ENCODE measurements at regions not wholly inside any gene's neighbourhood (a gene's known extent, or its start where the extent isn't known, plus 50 kb on each side); places are given as distances from the start of the nearest gene placed in this dataset.

DNA sequence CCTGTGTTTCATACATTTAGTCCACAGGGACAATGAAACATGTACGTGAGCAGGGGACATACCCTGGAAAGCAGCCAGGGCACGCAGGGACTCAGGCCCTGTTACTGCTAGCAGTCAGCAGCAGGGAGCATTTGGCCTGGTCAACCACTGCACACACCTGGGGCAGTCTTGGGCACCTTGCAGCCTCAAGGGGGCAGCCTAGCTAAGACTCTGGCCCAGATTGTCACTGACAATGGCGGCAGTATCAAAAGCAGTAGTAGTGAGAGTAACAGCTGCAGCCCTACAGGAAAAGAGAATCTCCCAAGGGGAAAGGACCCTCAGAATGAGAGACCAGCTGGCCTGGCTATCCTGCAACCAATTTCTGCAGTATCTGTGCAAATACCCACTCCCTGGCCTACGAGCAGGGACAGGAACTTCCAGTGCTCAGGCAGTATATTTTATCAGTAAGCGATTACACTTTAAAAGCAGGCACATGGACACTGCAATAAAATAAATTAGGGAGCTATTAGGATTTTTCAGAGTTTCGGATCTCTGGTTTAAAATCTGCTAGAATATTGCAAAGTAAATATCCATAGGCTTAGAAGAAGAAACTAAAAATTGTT is 475.6 kb downstream of the LTN1 start:
- ATAC-seq (ENCODE audit: low read depth), result peak; percentile 95
- ChIA-PET POLR2A (interaction anchor here (0.9 kb wide), 1 partner anchor 40 kb away, joined by 5 read pairs; no protein-coding TSS in a partner anchor), CTCF (interaction anchor here (0.7 to 9.5 kb wide), 5 partner anchors 9 to 422 kb away, joined by 3 to 193 read pairs (median 6); no protein-coding TSS in a partner anchor)
- H3K4me1 Mint-ChIP-seq, result peaks cover 8% of the 10 kb centered on the region
- peaks cover 2% of the 10 kb centered on the region for H3K27me3 Mint-ChIP-seq
- intact Hi-C loops (cut with micrococcal nuclease), result loop anchor here (1.0 to 5.0 kb wide), 4 partner anchors 88 to 1665 kb away; no protein-coding TSS in a partner anchor
- H3K27ac Mint-ChIP-seq, result no peak overlapping the region
- H3K4me3 Mint-ChIP-seq, result no peak overlapping the region
- TF ChIP-seq, protein P1, sequence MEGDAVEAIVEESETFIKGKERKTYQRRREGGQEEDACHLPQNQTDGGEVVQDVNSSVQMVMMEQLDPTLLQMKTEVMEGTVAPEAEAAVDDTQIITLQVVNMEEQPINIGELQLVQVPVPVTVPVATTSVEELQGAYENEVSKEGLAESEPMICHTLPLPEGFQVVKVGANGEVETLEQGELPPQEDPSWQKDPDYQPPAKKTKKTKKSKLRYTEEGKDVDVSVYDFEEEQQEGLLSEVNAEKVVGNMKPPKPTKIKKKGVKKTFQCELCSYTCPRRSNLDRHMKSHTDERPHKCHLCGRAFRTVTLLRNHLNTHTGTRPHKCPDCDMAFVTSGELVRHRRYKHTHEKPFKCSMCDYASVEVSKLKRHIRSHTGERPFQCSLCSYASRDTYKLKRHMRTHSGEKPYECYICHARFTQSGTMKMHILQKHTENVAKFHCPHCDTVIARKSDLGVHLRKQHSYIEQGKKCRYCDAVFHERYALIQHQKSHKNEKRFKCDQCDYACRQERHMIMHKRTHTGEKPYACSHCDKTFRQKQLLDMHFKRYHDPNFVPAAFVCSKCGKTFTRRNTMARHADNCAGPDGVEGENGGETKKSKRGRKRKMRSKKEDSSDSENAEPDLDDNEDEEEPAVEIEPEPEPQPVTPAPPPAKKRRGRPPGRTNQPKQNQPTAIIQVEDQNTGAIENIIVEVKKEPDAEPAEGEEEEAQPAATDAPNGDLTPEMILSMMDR (IDR thresholded peaks at IDR 0.05), result no peak
- H3K9me3 Mint-ChIP-seq, result no peaks in the 10 kb centered on the region
- peak; percentile 25 for DNase-seq
- H3K36me3 Mint-ChIP-seq (ENCODE audit: low read depth), result no peaks in the 10 kb centered on the region

DNA sequence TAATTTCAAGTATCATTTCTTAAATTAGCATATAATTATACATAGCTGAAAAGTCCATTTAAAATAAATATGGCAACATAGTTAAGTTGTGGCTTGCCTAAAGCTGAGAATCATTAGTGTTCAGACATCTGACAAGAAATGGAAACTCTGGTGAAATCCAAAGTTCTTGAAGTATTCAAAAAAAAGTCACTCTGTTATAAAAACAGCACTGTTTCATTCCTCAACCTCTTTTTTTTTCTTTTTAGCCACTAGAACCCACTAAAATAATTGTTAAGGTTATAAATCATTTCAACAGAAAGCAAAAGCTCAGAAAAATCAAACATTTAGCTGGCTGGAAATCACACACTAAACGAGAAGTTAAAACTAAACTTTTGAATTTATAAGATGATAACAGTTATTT is 476.7 kb downstream of the LTN1 start:
- ChIA-PET POLR2A (interaction anchor here (0.9 kb wide), 1 partner anchor 39 kb away, joined by 5 read pairs; no protein-coding TSS in a partner anchor), CTCF (interaction anchor here (0.7 to 9.5 kb wide), 4 partner anchors 10 to 756 kb away, joined by 4 to 193 read pairs (median 10); no protein-coding TSS in a partner anchor)
- no peaks in the 10 kb centered on the region for H3K9me3 Mint-ChIP-seq
- H3K27ac Mint-ChIP-seq, result no peak overlapping the region
- H3K4me1 Mint-ChIP-seq, result peaks cover 8% of the 10 kb centered on the region
- H3K27me3 Mint-ChIP-seq, result peaks cover 3% of the 10 kb centered on the region
- H3K36me3 Mint-ChIP-seq (ENCODE audit: low read depth), result no peaks in the 10 kb centered on the region
- H3K4me3 Mint-ChIP-seq, result no peak overlapping the region
- TF ChIP-seq, protein P1 (IDR thresholded peaks at IDR 0.05), result no peak
- intact Hi-C loops (cut with micrococcal nuclease), result loop anchor here (2.0 to 5.0 kb wide), 2 partner anchors 89 to 1664 kb away; no protein-coding TSS in a partner anchor
- DNase-seq, result no peak
- ATAC-seq (ENCODE audit: low read depth), result no peak

DNA sequence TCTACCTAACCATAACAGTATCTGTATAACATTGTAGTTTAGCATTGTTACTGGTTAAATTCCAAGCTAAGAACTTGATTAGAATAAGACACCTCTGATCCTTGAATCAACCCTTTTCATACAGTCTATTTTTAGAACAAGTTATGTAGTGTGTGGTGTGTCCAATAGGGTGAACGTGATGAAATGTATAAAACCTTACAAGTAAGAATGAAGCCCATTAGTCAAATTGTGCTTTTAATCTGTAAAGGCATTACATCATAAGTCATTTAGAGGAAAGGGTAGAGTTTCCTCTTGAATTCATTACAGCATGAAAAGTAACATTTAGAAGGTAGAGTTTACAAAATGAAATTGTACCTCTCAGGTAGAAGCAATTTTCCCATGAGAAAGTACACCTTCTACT is 479.2 kb downstream of the LTN1 start:
- no peak overlapping the region for H3K27ac Mint-ChIP-seq
- TF ChIP-seq, protein P1 (IDR thresholded peaks at IDR 0.05), result no peak
- intact Hi-C loops (cut with micrococcal nuclease), result no loop called here
- DNase-seq (no peak), ATAC-seq (ENCODE audit: low read depth) (no peak)
- no peak overlapping the region for H3K4me3 Mint-ChIP-seq
- peaks cover 8% of the 10 kb centered on the region for H3K4me1 Mint-ChIP-seq
- ChIA-PET POLR2A (no interaction called here), CTCF (interaction anchor here (9.5 kb wide), 1 partner anchor 231 kb away, joined by 193 read pairs; no protein-coding TSS in a partner anchor)
- peaks cover 4% of the 10 kb centered on the region for H3K27me3 Mint-ChIP-seq
- H3K36me3 Mint-ChIP-seq (ENCODE audit: low read depth), result no peaks in the 10 kb centered on the region
- no peaks in the 10 kb centered on the region for H3K9me3 Mint-ChIP-seq

DNA sequence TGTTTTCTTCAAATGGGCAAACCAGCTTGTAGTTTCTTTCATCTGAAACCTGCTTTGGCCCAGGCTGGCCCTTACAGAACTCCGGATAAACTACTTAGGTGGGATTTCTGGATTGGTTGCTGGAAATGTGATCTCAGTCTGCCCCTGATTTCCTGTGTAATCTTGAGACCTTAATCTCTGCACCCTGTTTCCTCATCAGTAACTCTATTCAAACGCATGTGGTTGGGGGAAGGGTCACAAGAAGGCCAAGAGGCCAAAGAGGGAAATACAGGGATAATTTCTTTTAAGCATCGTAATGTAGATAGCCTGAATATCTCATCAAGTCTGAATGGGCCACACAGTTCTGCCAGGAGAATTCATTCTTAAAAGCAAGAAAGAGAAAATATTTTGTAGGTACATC is 483.6 kb downstream of the LTN1 start:
- TF ChIP-seq, protein P1 (IDR thresholded peaks at IDR 0.05), result no peak
- DNase-seq, result no peak
- Mint-ChIP-seq H3K4me1 (no peaks in the 10 kb centered on the region), H3K27ac (no peak overlapping the region), H3K9me3 (peaks cover 7% of the 10 kb centered on the region), H3K36me3 (ENCODE audit: low read depth) (no peaks in the 10 kb centered on the region), H3K4me3 (no peak overlapping the region), H3K27me3 (peaks cover 4% of the 10 kb centered on the region)
- ChIA-PET CTCF (interaction anchor here (2.9 kb wide), 1 partner anchor 236 kb away, joined by 12 read pairs; no protein-coding TSS in a partner anchor), POLR2A (no interaction called here)
- ATAC-seq (ENCODE audit: low read depth), result no peak
- intact Hi-C loops (cut with micrococcal nuclease), result no loop called here

DNA sequence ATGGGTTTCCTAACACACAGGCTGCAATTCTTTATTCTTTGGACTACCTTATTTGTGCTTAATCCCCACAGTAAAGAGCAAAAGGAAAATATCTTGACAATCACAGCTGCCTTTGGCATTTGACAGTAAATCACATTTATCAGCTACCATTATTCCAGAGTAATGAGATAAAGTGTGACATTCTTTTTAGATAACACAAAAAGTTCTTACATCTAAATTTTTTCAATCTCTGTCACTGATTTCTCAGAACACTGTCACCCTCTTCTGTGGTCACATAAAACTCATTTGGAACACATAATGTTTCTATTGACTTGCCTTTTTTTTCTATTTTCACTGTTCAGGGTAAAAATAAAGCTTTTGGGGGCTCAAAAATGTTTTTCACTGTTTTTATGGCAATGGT is 484.6 kb downstream of the LTN1 start:
- ATAC-seq (ENCODE audit: low read depth) (no peak), DNase-seq (no peak)
- TF ChIP-seq, protein P1 (IDR thresholded peaks at IDR 0.05), result no peak
- Mint-ChIP-seq H3K4me1 (no peaks in the 10 kb centered on the region), H3K27me3 (peaks cover 4% of the 10 kb centered on the region), H3K27ac (no peak overlapping the region), H3K9me3 (peaks cover 10% of the 10 kb centered on the region), H3K36me3 (ENCODE audit: low read depth) (no peaks in the 10 kb centered on the region), H3K4me3 (no peak overlapping the region)
- ChIA-PET POLR2A (no interaction called here), CTCF (interaction anchor here (0.6 to 2.9 kb wide), 2 partner anchors 211 to 237 kb away, joined by 3 to 12 read pairs; no protein-coding TSS in a partner anchor)
- intact Hi-C loops (cut with micrococcal nuclease), result no loop called here

All from activated B cell treated with CpG ODN at 0.5 μM for 24 hours (primary cell).